ENCODE measurements at regions not wholly inside any gene's neighbourhood (a gene's known extent, or its start where the extent isn't known, plus 50 kb on each side); places are given as distances from the start of the nearest gene placed in this dataset.

DNA sequence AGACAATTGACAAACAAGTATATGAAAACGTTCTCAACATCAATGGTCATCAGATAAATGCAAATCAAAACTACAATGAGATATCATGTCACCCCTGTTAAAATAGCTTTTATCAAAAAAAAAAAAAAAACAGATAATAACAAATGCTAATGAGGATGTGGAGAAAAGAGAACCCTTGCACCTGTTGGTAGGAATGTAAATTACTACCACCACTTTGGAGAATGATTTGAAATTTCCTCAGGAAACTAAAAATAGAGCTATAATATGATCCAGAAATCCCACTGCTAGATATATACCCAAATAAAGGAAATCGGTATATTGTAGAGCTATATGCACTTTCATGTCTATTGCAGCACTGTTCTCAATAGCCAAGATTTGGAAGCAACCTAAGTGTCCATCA, 470.6 kb upstream of the FSTL5 start:
- no peaks in the 10 kb centered on the region for H3K9me3 Mint-ChIP-seq (ENCODE audit: unreplicated experiment)
- no peaks in the 10 kb centered on the region for H3K27me3 Mint-ChIP-seq (ENCODE audit: insufficient read depth, unreplicated experiment)
- H3K4me3 Mint-ChIP-seq (ENCODE audit: unreplicated experiment), result no peak overlapping the region
- H3K36me3 Mint-ChIP-seq (ENCODE audit: insufficient read depth, unreplicated experiment), result no peaks in the 10 kb centered on the region
- BruUV-seq (replicated peaks), result no TSS peak
- no peak for DNase-seq (ENCODE audit: unreplicated experiment)
- TF ChIP-seq, protein P1, sequence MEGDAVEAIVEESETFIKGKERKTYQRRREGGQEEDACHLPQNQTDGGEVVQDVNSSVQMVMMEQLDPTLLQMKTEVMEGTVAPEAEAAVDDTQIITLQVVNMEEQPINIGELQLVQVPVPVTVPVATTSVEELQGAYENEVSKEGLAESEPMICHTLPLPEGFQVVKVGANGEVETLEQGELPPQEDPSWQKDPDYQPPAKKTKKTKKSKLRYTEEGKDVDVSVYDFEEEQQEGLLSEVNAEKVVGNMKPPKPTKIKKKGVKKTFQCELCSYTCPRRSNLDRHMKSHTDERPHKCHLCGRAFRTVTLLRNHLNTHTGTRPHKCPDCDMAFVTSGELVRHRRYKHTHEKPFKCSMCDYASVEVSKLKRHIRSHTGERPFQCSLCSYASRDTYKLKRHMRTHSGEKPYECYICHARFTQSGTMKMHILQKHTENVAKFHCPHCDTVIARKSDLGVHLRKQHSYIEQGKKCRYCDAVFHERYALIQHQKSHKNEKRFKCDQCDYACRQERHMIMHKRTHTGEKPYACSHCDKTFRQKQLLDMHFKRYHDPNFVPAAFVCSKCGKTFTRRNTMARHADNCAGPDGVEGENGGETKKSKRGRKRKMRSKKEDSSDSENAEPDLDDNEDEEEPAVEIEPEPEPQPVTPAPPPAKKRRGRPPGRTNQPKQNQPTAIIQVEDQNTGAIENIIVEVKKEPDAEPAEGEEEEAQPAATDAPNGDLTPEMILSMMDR (IDR thresholded peaks at IDR 0.05; ENCODE audit: unreplicated experiment), result no peak
- H3K4me1 Mint-ChIP-seq (ENCODE audit: insufficient read depth, unreplicated experiment), result no peaks in the 10 kb centered on the region
- CTCF ChIA-PET, result interaction anchor here (0.6 to 1.2 kb wide), 5 partner anchors 11 to 413 kb away, joined by 3 to 4 read pairs (median 3); no protein-coding TSS in a partner anchor
- POLR2A ChIA-PET, result interaction anchor here (0.6 kb wide), 1 partner anchor 58 kb away, joined by 3 read pairs; no protein-coding TSS in a partner anchor
- no peak overlapping the region for H3K27ac Mint-ChIP-seq (ENCODE audit: low read depth, unreplicated experiment)
- intact Hi-C loops (cut with micrococcal nuclease), result no loop called here

DNA sequence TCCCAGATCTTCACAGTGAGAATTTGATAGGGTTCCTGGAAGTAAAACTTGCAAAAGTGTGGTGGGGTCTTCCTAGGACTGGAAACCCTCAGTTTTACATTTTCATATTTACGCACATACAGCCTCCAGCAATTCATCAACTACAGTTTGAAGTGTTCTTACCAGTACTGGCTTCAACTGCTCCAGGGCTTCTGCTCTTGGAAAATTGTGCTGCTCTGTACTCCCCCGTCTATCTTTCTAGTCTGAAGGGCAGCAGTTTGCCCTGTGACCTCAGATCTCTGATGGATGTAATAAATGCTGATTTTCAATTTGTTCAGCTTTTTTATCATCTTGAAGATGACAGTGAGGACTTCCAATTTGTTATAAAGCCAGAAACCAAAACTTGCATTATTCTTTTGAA, 458.9 kb upstream of the FSTL5 start:
- Mint-ChIP-seq H3K4me3 (ENCODE audit: unreplicated experiment) (no peak overlapping the region), H3K27me3 (ENCODE audit: insufficient read depth, unreplicated experiment) (no peaks in the 10 kb centered on the region), H3K36me3 (ENCODE audit: insufficient read depth, unreplicated experiment) (no peaks in the 10 kb centered on the region), H3K9me3 (ENCODE audit: unreplicated experiment) (no peaks in the 10 kb centered on the region), H3K4me1 (ENCODE audit: insufficient read depth, unreplicated experiment) (no peaks in the 10 kb centered on the region), H3K27ac (ENCODE audit: low read depth, unreplicated experiment) (no peak overlapping the region)
- BruUV-seq (replicated peaks), result no TSS peak
- no peak for DNase-seq (ENCODE audit: unreplicated experiment)
- intact Hi-C loops (cut with micrococcal nuclease), result no loop called here
- TF ChIP-seq, protein P1 (IDR thresholded peaks at IDR 0.05; ENCODE audit: unreplicated experiment), result no peak
- POLR2A ChIA-PET, result no interaction called here
- CTCF ChIA-PET, result no interaction called here

DNA sequence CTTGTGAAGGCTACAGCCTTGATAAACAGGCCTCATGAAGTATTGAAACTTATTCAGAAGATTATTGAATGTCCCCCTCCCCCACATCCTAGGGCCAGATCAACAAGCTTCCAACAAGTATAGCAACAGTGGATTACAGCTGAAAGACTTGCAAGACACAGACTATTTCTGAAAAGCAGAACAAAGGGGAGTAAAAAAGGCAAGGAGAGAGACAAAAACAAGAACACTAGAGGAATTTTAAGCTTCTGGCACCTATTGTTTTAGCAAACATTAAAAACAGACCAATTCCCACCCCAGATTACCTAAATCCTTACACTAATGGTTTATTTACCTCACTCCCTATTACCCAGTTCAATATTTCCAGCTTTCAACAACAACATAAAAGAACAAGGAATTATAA, 446.3 kb upstream of the FSTL5 start:
- TF ChIP-seq, protein P1 (IDR thresholded peaks at IDR 0.05; ENCODE audit: unreplicated experiment), result no peak
- Mint-ChIP-seq H3K27me3 (ENCODE audit: insufficient read depth, unreplicated experiment) (no peaks in the 10 kb centered on the region), H3K4me1 (ENCODE audit: insufficient read depth, unreplicated experiment) (no peaks in the 10 kb centered on the region), H3K9me3 (ENCODE audit: unreplicated experiment) (no peaks in the 10 kb centered on the region), H3K4me3 (ENCODE audit: unreplicated experiment) (no peak overlapping the region), H3K27ac (ENCODE audit: low read depth, unreplicated experiment) (no peak overlapping the region), H3K36me3 (ENCODE audit: insufficient read depth, unreplicated experiment) (no peaks in the 10 kb centered on the region)
- POLR2A ChIA-PET, result no interaction called here
- CTCF ChIA-PET, result no interaction called here
- BruUV-seq (replicated peaks), result no TSS peak
- intact Hi-C loops (cut with micrococcal nuclease), result no loop called here
- no peak for DNase-seq (ENCODE audit: unreplicated experiment)

DNA sequence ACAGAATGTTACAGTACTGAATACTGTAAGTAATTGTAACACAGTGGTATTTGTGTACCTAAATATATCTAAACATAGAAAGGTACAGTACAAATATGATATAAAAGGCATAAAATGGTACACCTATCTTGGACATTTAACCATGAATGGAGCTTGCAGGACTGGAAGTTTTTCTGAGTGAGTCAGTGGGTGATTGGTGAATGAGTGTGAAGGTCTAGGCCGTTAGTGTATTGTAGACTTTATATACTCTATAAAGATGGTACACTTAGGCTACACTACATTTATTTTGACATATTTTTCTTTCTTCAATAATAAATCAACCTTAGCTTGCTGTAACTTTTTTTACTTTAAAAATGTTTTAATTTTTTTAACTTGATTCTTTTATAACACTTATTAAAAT, 422.5 kb upstream of the FSTL5 start:
- no peak overlapping the region for H3K27ac Mint-ChIP-seq (ENCODE audit: low read depth, unreplicated experiment)
- no peak overlapping the region for H3K4me3 Mint-ChIP-seq (ENCODE audit: unreplicated experiment)
- no peaks in the 10 kb centered on the region for H3K36me3 Mint-ChIP-seq (ENCODE audit: insufficient read depth, unreplicated experiment)
- BruUV-seq (replicated peaks), result no TSS peak
- POLR2A ChIA-PET, result interaction anchor here (0.6 kb wide), 1 partner anchor 700 kb away, joined by 3 read pairs; no protein-coding TSS in a partner anchor
- H3K9me3 Mint-ChIP-seq (ENCODE audit: unreplicated experiment), result no peaks in the 10 kb centered on the region
- TF ChIP-seq, protein P1 (IDR thresholded peaks at IDR 0.05; ENCODE audit: unreplicated experiment), result no peak
- H3K27me3 Mint-ChIP-seq (ENCODE audit: insufficient read depth, unreplicated experiment), result no peaks in the 10 kb centered on the region
- intact Hi-C loops (cut with micrococcal nuclease), result no loop called here
- DNase-seq (ENCODE audit: unreplicated experiment), result no peak
- CTCF ChIA-PET, result no interaction called here
- H3K4me1 Mint-ChIP-seq (ENCODE audit: insufficient read depth, unreplicated experiment), result no peaks in the 10 kb centered on the region

Measured in MCF 10A (cell line).